GM21360 (cell line): ENCODE measurements at regions not wholly inside any gene's neighbourhood (a gene's known extent, or its start where the extent isn't known, plus 50 kb on each side); places are given as distances from the start of the nearest gene placed in this dataset.

Experiments used
- ATAC-seq: cut with Tn5 transposase; IDR thresholded peaks from one replicate; pipeline ENCODE4 v1.9.1; 2021; ENCODE audit warnings: mild to moderate bottlenecking, moderate library complexity; ENCODE audit not compliant: unreplicated experiment

DNA sequence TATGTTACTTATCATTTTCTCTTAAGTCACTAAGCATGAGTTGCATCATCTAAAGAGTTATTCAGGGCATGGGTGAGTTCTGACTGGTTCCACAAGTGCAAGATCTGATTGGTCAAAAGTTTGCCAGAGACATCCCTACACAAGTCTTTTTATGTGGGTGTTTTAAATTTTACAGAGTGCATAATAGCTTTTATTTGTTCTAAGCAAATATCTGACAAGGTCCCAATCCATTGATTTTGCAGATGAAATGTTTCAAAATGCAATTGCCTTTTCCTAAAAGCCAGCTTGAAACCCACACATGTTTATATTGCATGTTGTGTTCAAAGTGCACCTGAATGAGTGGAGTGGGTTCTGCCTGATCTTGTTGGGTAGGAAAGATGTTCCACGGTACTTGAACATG lies 101.7 kb upstream of the PAX6 start:
- ATAC-seq = no peak

- ATAC-seq = no peak
These were observed 99.9 kb upstream of the PAX6 start for GRCh38 chr11:31910950-31911576.

GRCh38 chr11:31903225-31904074 lies 92.3 kb upstream of the PAX6 start:
- no peak for ATAC-seq

- ATAC-seq = no peak
These were observed 91.6 kb upstream of the PAX6 start for GRCh38 chr11:31902706-31903105.

DNA sequence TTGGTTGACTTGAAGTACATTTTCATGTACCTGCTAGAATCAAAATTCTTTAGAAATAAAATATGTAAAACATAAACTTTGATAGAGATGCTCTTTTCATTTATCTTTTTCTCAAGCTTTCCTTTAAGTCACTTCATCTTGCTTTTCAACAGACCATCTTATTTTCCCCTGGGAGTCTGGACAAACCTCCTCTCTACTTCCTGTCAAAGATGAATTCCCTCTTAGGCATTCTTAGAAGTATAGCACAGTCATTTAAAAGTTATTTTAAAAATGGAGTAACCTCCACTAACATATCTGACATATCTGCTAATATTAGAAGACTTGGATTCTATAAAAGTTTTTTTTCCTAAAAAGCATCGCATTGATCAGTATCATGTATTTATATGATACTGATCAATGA lies 84.8 kb upstream of the PAX6 start:
- no peak for ATAC-seq

DNA sequence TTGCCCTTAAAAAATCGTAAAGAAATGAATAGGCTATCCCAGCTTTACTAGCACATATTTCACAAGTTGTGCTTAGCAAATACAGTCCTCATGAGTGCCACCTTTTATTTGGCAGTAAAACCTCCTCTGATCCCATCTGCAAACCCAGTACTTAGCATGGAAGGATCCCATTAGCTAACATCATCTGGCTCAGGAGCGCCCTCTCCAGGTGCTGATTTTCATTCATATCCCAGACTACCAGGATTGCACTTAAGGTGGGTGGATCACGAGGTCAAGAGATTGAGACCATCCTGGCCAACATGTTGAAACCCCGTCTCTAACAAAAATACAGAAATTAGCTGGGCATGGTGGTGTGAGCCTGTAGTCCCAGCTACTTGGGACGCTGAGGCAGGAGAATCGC lies 76.1 kb upstream of the PAX6 start:
- ATAC-seq = no peak

GRCh38 chr11:31884080-31884479 lies 73.0 kb upstream of the PAX6 start:
- ATAC-seq = no peak

GRCh38 chr11:31883435-31883834 lies 72.3 kb upstream of the PAX6 start:
- no peak for ATAC-seq

DNA sequence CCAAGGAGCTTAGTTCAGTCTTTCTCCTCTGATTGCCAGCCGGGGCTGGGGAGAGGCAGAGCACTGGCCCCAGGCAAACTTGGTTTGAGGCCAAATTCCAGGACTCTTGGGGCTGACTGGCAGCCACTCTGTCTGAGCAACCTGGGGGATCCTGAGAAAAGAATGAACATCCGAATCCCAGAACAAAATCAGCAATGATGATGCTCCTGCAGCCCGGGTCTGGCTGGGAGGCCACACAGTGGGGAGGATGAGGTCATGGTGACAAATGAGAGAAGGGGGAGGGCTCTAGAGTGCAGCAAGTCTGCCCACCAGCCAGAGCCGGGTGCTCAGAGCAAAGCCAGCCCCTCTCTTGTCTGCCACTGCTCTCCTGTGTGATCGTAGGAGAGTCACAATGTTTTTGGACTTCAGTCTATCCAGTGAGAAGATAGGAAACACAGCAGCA lies 71.8 kb upstream of the PAX6 start:
- no peak for ATAC-seq

DNA sequence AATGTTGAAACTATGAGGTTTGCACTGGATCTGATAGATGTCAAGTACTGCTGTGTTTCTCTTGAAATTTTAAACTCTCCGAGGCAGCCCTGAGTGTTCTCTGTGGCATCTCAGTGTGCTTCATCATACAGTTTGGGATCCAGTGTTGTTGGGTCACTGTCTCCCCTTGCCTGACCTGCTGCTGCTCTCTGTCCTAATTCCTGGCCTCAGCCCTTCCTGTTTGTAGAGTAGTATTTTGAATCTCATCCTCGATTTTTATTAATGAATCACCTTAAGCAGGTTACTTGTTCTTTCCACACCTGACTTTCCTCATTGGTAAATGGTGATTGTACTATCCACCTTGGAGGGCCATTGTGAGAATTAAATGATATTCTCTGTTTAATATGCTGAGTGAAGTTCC lies 70.7 kb upstream of the PAX6 start:
- ATAC-seq = no peak

DNA sequence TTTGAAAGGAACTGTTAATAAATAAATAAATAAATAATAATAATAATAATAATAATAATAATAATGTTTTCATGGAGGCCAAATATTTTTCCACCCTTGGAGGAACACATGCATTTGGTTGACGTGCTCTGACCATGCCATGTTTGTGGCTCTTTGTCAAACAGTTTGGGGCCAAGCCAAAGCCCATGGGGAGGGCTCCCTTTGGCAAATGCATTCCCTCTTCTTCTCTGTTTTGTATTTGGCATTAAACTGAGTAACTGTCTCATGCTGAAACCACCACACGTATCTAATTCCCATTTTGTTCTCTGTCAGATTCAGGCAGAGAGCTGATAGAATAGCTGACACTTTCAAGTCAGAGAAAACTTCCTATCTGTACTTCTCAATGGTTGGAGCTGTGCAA lies 68.6 kb upstream of the PAX6 start:
- ATAC-seq = no peak

DNA sequence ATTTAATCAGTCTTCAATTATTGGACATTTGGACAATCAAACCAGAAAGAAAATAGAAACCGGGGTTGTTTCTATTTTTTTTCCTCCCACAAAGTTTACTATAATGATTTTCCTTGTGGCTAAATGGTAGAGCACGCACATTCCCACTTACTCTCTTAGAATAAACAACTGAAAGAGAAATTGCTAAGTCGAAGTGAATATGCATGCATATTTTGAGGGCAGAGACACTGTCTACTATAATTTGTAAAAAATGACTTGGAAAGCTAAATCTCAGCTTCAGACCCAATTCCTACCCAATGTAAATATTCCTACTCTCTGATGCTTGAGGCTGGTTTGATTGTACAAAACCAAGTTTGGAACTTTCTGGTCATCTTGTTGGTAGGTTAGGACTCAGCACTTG lies 66.7 kb upstream of the PAX6 start:
- no peak for ATAC-seq

DNA sequence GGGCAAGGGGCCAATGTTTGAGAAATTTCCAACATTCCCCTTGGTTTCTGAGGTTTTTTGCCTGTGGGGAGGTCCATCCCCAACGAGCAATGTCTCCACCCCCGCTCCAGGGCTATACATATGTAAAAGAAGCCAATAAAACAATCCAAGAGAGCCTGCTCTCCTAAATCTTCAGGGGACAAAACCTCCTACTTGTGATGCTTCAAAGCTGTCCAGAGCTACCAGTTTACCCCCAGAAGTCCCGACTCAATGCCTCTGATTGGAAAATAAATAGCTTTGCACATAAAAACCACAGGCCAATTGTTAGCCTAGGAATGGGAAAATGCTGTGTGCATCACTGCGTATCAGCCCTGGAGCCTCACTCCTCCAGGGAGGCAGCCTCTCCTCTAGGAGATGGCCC lies 66.0 kb upstream of the PAX6 start:
- no peak for ATAC-seq

- ATAC-seq = no peak
These were observed 64.9 kb upstream of the PAX6 start for GRCh38 chr11:31875866-31876560.

DNA sequence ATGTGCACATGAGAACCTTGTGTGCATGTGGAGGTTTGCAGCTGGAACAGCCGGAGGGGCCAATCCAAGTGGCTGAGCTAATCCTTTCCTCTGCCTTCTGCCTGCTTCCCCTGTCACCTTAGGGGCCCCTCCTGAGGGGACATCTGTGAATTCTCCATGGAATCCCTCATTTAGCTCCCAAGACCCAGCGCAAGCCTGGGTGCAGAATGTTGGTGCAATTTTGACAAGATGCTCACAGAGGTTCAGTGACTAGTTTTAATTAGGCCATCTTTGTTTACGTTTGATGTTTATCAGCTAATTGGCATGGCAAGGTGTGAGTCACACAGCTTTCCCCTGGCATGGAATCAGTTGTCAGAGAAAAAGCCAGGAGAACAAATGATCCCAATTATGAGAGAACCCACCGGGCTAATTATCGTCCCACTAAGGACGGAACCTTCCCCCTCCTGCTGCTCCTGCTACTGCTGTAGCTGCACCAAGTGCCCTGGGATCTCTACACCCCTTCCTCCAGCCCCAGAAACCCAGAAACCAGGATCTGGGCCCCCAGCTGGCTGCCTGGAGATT lies 63.6 kb upstream of the PAX6 start:
- no peak for ATAC-seq

GRCh38 chr11:31873124-31873523 lies 62.0 kb upstream of the PAX6 start:
- ATAC-seq = no peak

DNA sequence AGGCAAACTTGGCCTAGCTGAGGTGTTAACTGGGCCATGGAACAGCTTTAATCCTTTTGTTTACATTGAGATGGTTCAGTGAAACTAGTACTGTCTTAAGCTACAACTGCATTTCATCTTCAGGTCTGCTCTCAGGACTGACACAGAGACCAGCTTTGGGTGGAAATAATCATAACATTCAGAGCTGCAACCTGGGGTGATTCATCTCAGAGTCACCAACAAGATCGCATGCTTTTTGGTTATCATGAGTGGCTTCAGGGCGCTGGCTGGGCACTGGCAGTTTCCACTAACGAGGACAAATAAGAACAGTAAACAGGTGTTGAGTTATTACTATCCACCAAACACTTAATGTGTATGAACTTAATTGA lies 60.9 kb upstream of the PAX6 start:
- no peak for ATAC-seq

DNA sequence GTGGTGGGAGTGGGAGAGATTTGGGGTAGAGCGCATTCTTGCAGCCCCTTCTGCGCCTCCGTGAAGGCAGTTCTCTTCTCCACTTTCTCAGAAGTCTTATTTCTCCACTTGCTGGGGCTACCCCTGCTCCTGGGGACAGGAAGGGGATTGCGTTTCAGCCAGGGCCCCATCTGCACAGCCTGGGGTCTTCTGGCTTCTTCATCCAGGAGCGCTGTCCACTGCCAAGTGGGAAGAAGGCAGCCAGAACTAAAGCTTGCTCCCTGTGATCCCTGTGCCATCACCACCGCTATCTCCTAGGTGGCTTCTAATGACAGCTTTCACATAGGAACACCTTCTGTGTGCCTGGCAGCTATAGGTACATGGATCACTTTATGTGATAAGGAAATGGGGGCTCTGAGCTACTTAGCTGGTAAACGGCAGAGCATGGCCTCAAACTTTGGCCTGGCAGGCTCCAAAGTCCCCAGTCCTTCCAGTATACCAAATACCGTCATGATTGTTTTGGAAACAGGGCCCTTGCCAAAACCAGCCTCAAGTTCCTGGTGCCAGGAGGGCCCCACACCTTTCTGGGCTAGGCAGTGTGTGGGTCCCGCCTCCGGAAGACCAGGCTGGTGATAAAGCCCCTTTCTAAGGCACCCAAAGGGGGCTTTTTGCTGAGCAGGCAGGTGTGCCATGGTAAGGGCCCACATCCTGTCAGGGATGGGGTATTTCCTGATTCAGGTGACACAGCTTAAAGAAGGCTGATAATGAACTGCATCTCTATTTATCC lies 60.4 kb upstream of the PAX6 start:
- ATAC-seq = no peak

- no peak for ATAC-seq
These were observed 59.6 kb upstream of the PAX6 start for GRCh38 chr11:31870609-31871309.

- no peak for ATAC-seq
These were observed 58.9 kb upstream of the PAX6 start for GRCh38 chr11:31869986-31870385.
